Stimulated activated CD4-positive, alpha-beta T cell treated with anti-CD3 and anti-CD28 coated beads, Interleukin-4, amount 100 ng/mL, for 48 hours (primary cell): ENCODE measurements at regions not wholly inside any gene's neighbourhood (a gene's known extent, or its start where the extent isn't known, plus 50 kb on each side); places are given as distances from the start of the nearest gene placed in this dataset.
"Not testable (repeated sequence)": the region's sequence is repeated elsewhere in the genome, so short reads cannot be mapped to it uniquely, and the experiment has no call there.

Source experiments
- DNase-seq, 2 donors: peaks; one replicate each; pipeline ENCODE4 v3.0.0-alpha.2; 2020; ENCODE audit warnings: low read depth in 2 of 2

DNA sequence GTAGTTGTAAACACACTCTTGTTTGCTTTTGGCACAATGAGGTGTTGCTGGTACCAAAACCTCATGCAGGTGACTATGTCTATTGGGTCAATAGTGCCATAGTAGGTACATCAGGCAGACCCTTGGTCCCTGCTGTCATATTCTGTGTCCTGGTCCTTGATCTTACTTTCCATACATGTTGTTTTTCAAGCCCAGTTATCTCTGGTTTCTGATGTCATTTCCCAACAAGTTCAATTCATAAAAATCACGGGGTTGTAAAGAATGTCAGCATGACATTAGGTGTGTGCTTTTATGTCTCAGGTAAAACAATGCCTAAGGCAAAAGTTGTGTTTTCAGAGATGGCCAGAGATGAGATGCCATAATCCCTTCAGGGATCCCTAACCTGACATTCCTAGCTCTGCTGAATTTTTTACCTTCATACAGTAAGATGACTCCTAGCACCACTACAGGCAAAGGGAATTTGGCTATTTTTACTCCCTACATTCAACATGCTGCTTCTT lies 390.3 kb upstream of the PKN2 start:
- DNase-seq, result no peak

DNA sequence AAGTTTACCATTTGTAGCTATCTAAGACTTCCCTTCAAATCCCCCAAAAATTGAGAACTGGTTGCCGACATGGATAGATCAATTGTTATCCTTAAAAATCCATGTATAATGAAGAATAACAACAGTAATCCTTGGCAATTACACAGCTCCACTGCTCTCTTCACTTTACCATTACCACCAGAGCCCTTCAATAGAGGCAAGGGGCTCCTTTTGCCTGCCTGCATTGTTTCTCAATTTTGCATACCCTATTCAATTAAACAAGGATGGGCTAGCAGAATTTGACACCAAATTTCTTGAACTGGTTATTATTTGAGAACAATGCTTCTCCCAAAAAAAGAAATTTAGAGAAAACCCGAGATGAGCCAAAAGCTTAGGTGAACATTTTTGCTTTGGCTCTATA lies 387.8 kb upstream of the PKN2 start:
- DNase-seq, result no peak

DNA sequence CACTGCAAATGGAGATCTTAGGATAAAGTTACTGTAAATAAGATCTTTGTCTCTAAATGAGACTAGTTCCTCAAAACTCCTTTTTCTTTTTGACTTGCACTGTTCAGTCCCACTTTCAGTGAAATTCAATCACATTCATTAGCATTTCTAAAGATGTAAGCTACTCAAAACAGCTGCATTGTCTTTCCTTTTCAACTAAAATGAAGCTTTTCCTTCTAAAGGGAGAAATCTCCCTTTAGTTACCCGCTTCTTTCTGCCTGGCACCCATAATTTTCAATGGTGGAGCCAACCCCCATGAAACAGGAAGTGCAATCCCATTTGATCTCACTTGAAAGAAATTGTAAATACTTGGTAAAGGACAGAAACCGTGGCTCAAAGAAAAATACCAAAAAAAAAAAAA lies 387.4 kb upstream of the PKN2 start:
- DNase-seq, result no peak

DNA sequence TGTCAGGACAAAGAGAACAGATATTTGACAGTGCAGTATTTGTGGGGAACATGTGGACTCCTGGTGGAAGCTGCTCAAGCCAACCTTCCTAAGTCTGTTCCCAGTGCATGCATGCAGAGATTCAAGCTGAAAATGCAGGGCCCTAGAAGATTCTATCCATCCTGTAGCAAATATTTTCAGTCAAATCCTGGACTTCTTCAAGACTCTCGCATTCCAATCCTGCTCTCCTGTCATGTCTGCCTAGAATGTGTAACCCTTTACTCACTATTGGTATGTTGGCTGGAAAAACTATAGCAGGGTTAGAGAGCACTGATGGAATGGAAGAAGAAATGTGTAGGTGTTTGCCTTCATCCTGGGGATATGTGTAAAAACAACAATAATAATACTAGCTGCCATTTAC lies 385.6 kb upstream of the PKN2 start:
- no peak for DNase-seq

DNA sequence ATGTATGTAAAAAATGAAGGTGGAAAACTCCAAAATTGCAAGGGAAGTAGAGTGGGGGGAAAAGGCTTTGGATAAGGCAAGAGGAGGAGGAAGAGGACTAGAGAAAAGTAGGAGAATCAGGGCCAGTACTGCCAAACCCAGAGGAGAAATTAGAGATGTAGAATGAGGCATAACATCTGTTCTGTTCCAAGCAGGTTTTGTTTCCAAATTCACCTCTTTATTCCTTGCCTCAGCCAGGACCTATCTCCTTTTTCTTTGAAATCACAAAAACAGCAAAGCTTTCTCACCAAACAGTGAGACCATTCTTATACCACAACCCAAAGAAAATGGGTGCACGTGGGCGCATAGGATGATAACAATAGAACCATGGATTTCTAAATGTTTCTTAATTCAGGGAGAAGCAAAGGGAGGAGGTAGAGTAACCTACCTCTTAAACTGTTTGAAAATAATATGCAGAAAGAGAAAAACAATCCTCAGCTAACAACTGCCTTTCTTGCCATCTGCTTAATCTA lies 383.3 kb upstream of the PKN2 start:
- DNase-seq, result no peak

DNA sequence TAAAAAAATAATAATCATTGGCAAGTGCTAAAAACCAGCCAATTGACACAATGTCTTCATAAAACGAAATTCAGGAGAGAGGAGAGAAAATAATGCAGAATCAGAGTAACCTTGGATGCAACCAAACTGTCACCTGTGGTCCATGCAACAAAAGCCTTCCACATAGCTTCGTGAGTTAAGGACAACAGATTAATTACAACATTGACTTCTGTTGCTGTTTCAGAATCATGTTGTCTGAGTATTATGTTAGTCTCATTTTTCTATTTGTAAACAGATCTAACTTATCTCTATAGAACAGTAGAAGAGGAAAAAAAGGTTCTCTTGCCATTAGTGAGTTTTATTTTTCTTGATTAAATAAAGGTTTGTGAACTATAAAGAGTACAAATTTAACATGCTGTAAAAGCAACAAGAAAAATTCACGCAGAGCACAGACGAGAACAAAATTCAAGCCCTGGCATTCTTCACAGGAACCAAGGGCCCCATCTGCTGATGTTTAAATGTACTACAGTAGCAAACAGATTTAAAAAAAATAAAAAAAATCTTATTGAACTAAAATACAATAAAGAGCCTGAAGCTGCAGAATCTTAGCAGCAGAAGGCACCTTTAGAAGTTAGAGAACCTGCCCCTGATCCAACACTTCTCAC lies 381.1 kb upstream of the PKN2 start:
- no peak for DNase-seq

DNA sequence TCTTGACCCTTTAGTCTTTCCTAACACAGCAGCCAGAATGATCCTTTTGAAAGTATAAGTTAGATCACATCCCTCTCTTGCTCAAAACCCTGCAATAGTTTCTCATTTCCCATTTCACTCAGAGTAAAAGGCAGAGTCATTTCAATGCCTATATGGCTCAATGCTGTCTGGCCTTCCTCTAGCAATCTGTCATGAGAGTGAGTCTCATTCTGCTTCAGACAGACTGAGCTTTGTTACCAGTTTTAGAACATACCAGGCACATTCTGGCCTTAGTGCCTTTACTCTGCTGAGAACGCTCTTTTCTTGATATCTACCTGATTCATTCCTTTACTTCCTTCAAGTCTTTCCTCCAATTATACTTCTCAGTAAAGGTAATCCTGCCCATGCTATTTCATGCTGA lies 372.8 kb upstream of the PKN2 start:
- no peak for DNase-seq

DNA sequence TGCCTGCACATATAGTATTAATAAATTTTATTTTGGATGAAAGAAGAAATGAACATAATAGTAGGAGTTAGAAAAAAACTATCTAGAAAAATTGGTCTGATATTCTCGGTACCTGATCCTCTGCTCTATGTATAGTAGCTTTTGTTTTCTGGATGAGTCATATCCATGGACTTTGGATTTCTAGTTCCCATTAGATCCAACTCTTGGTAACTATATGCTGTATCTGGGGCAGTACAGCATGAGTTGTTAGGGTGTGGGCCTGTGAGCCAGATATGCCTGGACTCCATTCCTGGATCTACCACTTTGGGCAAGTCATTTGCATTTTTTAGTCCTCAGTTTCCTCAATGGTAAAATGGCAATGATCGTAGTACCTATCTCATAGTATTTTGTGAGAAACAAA lies 372.2 kb upstream of the PKN2 start:
- DNase-seq, result no peak

DNA sequence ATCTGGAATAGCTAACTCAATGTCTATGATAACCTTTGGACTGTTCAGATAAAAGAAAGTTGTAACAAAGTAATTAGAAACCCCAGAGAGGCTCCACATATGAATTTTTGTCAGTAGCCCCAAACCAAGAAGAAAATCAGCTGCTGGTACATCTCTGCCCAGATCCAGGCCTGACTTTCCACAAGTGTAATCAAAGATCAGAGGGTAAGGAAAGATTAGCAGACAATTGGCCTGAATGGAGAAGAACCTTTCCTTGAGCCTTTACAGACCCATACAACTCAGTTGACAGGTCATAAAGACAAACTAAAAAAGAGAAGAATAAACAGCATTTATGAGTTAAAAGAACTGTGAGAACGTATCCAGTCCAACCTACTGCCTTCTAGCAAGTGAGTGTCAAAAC lies 366.7 kb upstream of the PKN2 start:
- DNase-seq, result no peak

DNA sequence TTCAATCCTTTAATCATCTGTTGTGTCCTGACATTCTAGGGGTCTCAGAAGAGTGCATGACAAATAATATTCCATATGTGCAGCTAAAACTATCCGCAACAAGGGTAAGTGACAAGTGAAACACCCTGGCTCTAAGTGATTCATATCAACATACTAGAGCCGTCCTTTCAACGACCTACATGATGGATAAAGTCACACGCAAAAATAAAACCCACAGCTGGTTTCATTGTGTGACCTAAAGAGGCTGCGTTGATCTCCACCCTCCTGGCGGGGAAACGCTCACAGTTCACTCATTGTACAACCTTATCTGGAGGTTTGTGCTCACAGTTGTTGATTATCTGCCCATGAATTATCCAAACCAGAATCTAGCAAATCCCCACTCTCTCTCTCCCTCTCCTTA lies 365.3 kb upstream of the PKN2 start:
- DNase-seq, result no peak

DNA sequence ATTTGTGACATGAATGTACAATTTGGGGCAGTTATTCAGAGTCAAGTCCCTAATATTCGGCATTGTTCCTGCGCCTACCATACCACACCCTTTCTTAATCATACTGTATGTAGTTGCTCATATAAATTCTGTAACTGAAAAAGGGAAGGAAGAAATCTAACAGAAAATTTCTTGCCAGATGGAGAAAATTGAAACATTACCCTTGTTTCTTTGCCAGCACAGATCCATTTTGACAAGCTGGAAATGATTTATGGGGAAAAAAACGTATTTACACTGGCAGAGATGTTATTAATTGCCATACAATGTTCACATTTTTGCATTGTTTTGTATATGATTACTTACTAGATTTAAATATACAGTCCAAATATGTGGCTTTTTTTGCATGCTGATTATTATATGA lies 363.8 kb upstream of the PKN2 start:
- DNase-seq, result no peak

DNA sequence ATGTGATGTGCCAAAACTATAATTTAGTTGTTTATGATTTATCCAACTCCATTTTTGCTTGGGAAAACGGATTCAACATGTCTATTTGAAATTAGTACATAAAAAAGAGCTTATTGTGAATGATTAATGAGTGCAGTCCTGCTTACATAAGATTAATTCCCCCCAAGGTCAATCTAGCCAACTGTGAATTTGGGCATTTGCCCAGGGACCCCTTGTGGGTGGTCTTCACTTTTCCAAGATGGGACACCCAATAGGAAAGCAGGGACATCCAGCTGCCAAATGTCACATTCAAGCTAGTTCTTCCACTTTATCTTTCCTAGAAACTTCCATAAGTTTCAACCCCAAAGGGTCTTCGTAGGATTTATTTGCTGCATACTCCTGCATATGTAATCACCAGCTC lies 362.4 kb upstream of the PKN2 start:
- DNase-seq, result no peak

DNA sequence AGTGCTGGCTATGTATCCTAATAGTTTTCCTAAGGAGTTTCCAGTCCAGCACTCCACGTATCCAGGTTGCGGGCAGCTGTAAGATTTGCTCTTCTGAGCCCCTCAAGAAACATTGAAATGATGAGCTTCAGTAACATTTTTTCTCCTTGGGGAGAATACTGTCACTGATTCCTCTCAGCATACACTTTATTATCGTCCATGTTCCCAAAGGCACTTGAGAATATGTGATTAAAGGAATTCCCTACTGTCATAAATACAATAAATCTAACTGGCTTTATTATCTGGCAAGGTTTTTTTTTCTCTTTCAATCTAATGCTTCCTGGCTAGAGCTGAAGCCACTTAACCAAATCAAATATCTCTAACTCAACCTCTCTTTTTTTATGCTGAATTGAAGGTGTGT lies 359.2 kb upstream of the PKN2 start:
- no peak for DNase-seq

DNA sequence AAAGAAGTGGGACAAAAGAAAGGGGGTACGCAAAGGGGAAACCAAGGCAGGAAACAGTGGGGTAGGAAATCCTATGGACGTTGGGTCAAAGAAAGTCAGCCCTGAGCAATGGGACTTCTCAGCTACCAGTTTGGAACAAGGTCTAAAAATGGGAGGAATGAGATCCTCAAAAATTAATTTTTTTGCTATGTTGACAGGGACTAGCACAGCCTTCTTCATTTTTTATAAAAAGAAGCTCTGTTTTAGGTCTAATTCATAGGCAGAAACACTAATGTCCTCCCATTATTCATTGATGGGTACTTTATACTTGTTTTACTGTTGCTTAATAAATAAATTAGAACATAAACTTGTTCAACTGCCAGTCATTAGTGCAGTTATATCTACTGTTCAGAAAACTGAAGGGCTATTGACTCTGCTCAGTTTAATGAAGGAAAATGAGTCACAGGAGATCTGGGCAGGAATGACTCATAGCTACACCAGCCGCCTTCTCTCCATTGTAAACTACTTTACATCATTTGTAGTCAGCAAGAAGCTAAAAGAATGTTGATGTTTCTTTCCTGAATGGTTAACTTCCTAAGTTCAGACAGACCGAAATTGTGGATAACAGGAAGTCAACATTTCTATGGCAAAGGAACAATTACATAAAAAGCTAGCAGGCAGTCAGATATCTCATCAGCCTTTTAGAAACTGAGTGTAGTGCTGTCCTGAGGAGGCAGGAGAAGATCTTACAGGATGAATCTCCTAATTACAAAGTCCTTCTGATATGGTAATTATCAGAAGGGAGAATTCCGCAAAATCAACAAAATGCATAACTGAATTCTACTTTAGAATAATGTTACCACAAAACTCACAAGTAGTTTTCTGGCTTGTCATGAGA lies 356.4 kb upstream of the PKN2 start:
- no peak for DNase-seq

DNA sequence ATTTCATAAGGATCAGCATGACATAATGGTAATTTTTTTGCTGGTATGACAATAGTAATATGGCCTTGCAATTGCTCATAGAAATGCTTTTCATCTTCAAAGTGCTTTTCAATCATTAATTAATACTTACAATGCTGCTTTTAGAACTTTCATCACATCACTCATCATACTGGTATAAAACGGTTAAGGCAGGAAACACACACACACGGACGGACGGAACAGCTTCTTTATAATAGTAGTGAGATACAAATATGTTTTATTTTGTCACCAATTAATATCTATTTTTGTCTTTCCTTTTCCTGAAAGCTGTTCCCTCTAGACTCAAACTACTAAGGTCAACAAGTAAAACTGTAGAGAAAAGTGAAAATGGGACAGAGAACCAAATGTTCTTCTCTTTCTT lies 353.9 kb upstream of the PKN2 start:
- no peak for DNase-seq

DNA sequence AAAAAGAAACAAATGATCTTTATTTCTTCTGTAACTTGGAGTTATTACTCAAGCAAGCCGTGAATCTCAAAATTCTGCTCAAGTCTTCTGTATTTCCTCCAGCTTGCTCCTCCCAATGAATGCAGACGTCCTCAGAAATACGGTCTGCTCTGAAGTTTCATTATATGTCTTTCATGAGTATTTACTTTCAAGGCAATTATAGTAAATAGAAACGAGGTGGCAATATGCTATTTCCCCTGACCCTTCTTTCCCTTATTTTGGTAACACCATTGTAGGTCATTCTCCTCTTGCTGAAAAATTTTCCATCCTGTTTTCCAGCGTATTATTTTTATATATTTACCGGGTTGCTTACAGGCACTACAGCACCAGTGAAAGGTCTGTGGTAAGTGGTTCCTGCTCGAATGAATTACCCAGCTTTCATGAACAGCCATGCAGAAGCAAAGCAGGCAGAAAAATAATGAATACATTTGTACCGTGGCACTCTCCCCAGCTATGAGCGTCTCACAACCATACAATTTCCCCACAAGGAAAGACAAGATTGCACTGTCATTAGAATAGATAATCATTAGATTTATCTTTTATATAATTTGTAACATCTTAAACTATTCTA lies 350.9 kb upstream of the PKN2 start:
- no peak for DNase-seq

DNA sequence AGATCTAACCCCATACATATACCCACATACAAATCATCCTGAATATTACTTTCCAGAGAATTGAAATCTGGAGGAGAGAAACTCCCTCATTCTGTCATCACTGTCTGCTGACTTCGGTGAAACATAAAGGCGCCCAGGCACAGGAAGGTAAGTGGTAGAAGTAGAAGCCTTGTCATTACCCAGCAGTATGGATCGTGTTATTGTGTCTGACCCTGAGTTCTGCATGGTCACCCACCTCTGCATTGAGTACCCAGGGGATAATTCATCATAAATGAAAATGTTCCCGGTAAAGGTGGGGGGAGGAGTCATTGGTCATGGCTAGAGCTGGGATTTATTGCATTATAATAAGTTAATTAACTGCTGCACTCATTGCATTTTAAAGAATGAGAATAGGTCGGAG lies 342.6 kb upstream of the PKN2 start:
- DNase-seq, result no peak

DNA sequence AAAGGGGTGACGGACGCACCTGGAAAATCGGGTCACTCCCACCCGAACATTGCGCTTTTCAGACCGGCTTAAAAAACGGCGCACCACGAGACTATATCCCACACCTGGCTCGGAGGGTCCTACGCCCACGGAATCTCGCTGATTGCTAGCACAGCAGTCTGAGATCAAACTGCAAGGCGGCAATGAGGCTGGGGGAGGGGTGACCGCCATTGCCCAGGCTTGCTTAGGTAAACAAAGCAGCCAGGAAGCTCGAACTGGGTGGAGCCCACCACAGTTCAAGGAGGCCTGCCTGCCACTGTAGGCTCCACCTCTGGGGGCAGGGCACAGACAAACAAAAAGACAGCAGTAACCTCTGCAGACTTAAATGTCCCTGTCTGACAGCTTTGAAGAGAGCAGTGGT lies 342.0 kb upstream of the PKN2 start:
- not testable (repeated sequence) for DNase-seq

DNA sequence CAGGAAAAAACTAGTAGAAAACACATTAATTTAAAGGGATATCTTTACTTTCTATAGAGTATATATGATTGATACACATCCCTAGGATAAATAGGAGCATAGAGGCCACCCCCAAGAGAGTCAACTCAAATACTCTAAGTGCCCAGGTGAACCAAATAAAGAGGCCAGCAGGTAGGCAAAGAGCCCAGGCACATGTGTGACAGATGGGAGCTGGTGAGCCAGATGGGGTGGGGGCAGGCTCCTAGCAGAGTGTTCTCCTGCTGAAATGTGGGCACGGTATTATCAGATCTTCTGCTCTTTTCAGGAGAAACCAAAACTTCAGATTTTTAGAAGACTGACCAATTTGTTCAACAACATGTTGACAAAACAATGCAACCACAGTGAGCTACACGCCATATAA lies 333.4 kb upstream of the PKN2 start:
- no peak for DNase-seq

DNA sequence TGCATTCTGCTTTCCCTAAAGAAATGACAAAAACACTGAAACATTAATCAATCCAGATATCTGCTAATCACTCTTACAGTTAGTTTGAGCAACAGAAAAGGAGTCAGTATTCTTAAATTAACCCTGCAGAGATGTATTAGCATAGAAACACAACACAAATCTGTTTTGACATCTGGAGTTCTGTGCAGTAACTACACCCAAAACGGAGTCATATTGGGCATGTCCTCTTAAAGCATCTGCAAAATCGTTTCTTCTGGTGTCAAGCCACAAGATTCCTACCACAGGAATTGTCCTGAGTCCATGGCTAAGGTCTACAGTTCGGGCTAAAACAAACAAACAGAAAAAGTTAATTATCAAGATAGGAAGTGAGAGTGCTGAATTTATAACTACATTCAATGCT lies 332.1 kb upstream of the PKN2 start:
- no peak for DNase-seq

DNA sequence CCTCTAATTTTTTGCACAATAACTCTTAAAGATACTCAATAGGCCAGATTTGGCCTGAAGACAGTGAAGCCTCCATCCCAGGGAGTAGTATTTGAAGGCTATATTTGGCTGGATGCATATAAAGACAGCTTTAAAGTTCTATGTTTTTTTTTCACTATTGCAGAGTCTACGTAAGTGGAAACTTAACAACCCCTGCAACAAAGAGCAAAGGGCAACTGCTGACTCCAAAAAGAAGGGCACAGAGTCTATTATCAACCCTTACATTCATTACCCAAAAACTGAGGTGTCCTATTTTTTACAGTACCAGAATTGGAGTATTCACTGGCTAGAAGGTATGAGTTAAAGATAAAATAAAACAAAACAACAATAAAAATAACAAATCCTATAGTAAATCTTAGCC lies 329.8 kb upstream of the PKN2 start:
- no peak for DNase-seq

DNA sequence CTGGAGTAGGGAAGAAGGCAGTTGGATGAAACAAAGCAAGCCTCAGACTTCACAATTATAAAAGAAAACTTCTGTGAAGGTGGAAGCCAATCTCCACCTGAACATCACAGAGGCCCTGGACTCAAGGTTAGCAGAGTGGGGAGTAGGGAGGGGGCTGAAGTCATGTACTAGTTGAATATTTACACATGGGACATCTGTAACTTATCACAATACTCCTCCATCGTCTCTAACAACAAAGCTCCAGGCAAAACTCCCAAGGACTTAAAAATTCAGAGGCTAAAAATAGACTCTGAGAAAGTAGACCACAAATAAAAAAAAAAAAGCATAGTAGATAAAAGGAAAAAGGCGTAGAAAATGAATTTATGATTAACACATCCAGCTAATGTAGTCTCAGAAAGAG lies 326.3 kb upstream of the PKN2 start:
- no peak for DNase-seq
